Endothelial cell of umbilical vein (primary cell): ENCODE measurements at regions not wholly inside any gene's neighbourhood (a gene's known extent, or its start where the extent isn't known, plus 50 kb on each side); places are given as distances from the start of the nearest gene placed in this dataset.

ENCODE experiments used
- BruUV-seq: library from RNA; stranded (reverse); fragments of 400-500 nt; replicated peaks from 2 replicates; lab custom pipeline; 2021; lab: Mats Ljungman, UMichigan
- CTCF ChIA-PET: fragments of 300-600, 350-600 bp; sonication (Branson Sonifier 250); formaldehyde crosslinking; loops from one replicate; lab custom pipeline; 2021; ENCODE audit warnings: antibody characterized with exemption, inconsistent platforms; lab: Charles Lee
- POLR2A ChIA-PET: fragments of 300-600, 350-600 bp; sonication (Branson Sonifier 250); formaldehyde crosslinking; loops from one replicate; lab custom pipeline; 2021; ENCODE audit warnings: antibody characterized with exemption, inconsistent platforms; lab: Charles Lee
- DNase-seq: peaks from one replicate; pipeline ENCODE4 v3.0.0-alpha.2; 2011; ENCODE audit warnings: low read depth, low spot score
- FAIRE-seq: peaks from 2 replicates; lab custom pipeline; 2011; peaks lifted over from hg19 to GRCh38; lab: Jason Lieb, UNC
- H2AFZ ChIP-seq: 2 replicates; pipeline ENCODE4 v1.6.0; 2012; ENCODE audit warnings: low read depth, low read length, control low read depth, inconsistent platforms
- H3K27ac ChIP-seq: 2 replicates; pipeline ENCODE4 v1.5.1; 2011; ENCODE audit warnings: low read depth, mild to moderate bottlenecking, control low read depth, low read length, moderate library complexity; ENCODE audit not compliant: insufficient read depth
- H3K27me3 ChIP-seq, 2 experiments: 2 replicates each; pipeline versions ENCODE4 v1.6.0 to v1.6.1; 2011; ENCODE audit warnings: low read length in 2 of 2, mixed read lengths in 1 of 2; ENCODE audit not compliant: control insufficient read depth in 2 of 2, insufficient read depth in 2 of 2
- H3K36me3 ChIP-seq, 2 experiments: 2 replicates in 1 of 2; 3 replicates in 1 of 2; pipeline ENCODE4 v1.5.1; 2011; ENCODE audit warnings: low read length in 2 of 2, mild to moderate bottlenecking in 1 of 2, moderate library complexity in 1 of 2; ENCODE audit not compliant: control insufficient read depth in 2 of 2, insufficient read depth in 2 of 2; ENCODE audit errors: extremely low read depth in 1 of 2
- H3K4me1 ChIP-seq: 3 replicates; pipeline ENCODE4 v1.5.1; 2011; ENCODE audit warnings: mild to moderate bottlenecking, low read length; ENCODE audit not compliant: control insufficient read depth, insufficient read depth; ENCODE audit errors: extremely low read depth
- H3K4me2 ChIP-seq: 2 replicates; pipeline ENCODE4 v1.6.1; 2011; ENCODE audit warnings: low read length, control low read depth, mixed read lengths; ENCODE audit not compliant: insufficient read depth
- H3K4me3 ChIP-seq, 3 experiments: fragments of 200-600 bp in 1 of 3; sonication (generic), shearing (Covaris generic) in 1 of 3; replicated peaks in 1 of 3; 2 replicates each; pipeline ENCODE4 v1.5.1; 2011 to 2016; ENCODE audit warnings: control low read depth in 3 of 3, low read length in 3 of 3, mild to moderate bottlenecking in 2 of 3, inconsistent platforms in 1 of 3, low read depth in 1 of 3, moderate library complexity in 1 of 3; ENCODE audit not compliant: insufficient read depth in 1 of 3
- H3K79me2 ChIP-seq: 2 replicates; pipeline ENCODE4 v1.6.0; 2012; ENCODE audit warnings: low read length, inconsistent platforms; ENCODE audit not compliant: control insufficient read depth, insufficient read depth
- H3K9ac ChIP-seq: replicated peaks from 2 replicates; pipeline ENCODE3; 2011; ENCODE audit warnings: low read length, control low read depth; ENCODE audit not compliant: insufficient read depth; ENCODE audit errors: extremely low read depth
- H3K9me1 ChIP-seq: replicated peaks from 3 replicates; pipeline ENCODE4 v1.6.0; 2011; ENCODE audit warnings: mild to moderate bottlenecking, low read length; ENCODE audit not compliant: control insufficient read depth, insufficient read depth; ENCODE audit errors: extremely low read depth
- H3K9me3 ChIP-seq: replicated peaks from 2 replicates; pipeline ENCODE4 v1.5.1; 2012; ENCODE audit warnings: low read length, inconsistent platforms; ENCODE audit not compliant: control insufficient read depth, insufficient read depth
- H4K20me1 ChIP-seq: replicated peaks from 2 replicates; pipeline ENCODE3; 2011; ENCODE audit warnings: mild to moderate bottlenecking, low read length; ENCODE audit not compliant: control insufficient read depth, insufficient read depth; ENCODE audit errors: extremely low read depth
- EZH2 ChIP-seq: IDR thresholded peaks from 2 replicates; pipeline ENCODE4 v1.6.1; 2012; ENCODE audit warnings: borderline replicate concordance, low read depth, mild to moderate bottlenecking, moderate library complexity, low read length, inconsistent platforms; ENCODE audit not compliant: severe bottlenecking
- FOS ChIP-seq: IDR thresholded peaks from 2 replicates; pipeline ENCODE4 v1.6.1; 2011; ENCODE audit warnings: mild to moderate bottlenecking, low read length, moderate library complexity, borderline replicate concordance; ENCODE audit not compliant: insufficient read depth
- GATA2 ChIP-seq: IDR thresholded peaks from 2 replicates; pipeline ENCODE4 v1.7.0; 2011; ENCODE audit warnings: low read depth, mild to moderate bottlenecking, moderate library complexity, mixed read lengths, low read length; ENCODE audit not compliant: insufficient read length, insufficient read depth
- JUN ChIP-seq: IDR thresholded peaks from 2 replicates; pipeline ENCODE4 v1.6.1; 2011; ENCODE audit warnings: borderline replicate concordance, low read depth; ENCODE audit not compliant: insufficient read length, insufficient read depth
- MYC ChIP-seq: IDR thresholded peaks from one replicate; pipeline ENCODE4 v1.6.1; 2011; ENCODE audit warnings: mild to moderate bottlenecking, low read depth, low read length
- POLR2A ChIP-seq: IDR thresholded peaks from 2 replicates; pipeline ENCODE4 v1.6.1; 2012; ENCODE audit warnings: low read depth, mild to moderate bottlenecking, control low read depth, low read length
- POLR2AphosphoS5 ChIP-seq: IDR thresholded peaks from 2 replicates; pipeline ENCODE4 v1.6.1; 2012; ENCODE audit warnings: low read depth, mild to moderate bottlenecking, control low read depth, low read length, moderate library complexity; ENCODE audit not compliant: insufficient read depth
- dilution Hi-C: fragments of 300-500 bp; cut with MboI; formaldehyde crosslinking; loops from one replicate; pipeline ENCODE4 v1.15.0; 2019; ENCODE audit warnings: low sequenced_read_pairs; ENCODE audit not compliant: extremely low pct_ligation_motif_present
- intact Hi-C: fragments of 100-400 bp; cut with micrococcal nuclease; formaldehyde crosslinking; loops from one replicate; pipeline ENCODE4 v1.10.0; 2022
- TF ChIP-seq, protein P1 (sequence below), 2 donors: IDR thresholded peaks; 1 replicate in 1 of 2; 2 replicates in 1 of 2; pipeline ENCODE4 v1.5.1; 2011; ENCODE audit warnings: low read length in 2 of 2, mild to moderate bottlenecking in 2 of 2, moderate library complexity in 2 of 2, control low read depth in 1 of 2, inconsistent platforms in 1 of 2, low read depth in 1 of 2; ENCODE audit not compliant: insufficient read depth in 1 of 2; ENCODE audit errors: extremely low read depth in 1 of 2
- TF ChIP-seq, protein P2 (sequence below): IDR thresholded peaks from 2 replicates; pipeline ENCODE4 v1.6.1; 2011; ENCODE audit not compliant: insufficient read depth, insufficient read length

GRCh38 chr4:54924891-54925290 lies 200.5 kb downstream of the KDR start:
- BruUV-seq = no TSS peak
- Histone ChIP-seq H3K4me2 (no peak overlapping the region), H3K9ac (no peak overlapping the region), H2AFZ (no peak overlapping the region), H3K9me1 (peaks cover 3% of the 10 kb centered on the region), H3K4me3 (no peak overlapping the region), H3K79me2 (no peaks in the 10 kb centered on the region), H3K4me1 (peaks cover 16% of the 10 kb centered on the region), H3K36me3 (no peaks in the 10 kb centered on the region), H3K27ac (no peak overlapping the region), H3K9me3 (no peaks in the 10 kb centered on the region), H4K20me1 (no peaks in the 10 kb centered on the region), H3K27me3 (no peaks in the 10 kb centered on the region)
- DNase-seq (no peak), FAIRE-seq (no peak)
- ChIA-PET CTCF (interaction anchor here (1.2 kb wide), 1 partner anchor 15 kb away, joined by 3 read pairs; no protein-coding TSS in a partner anchor), POLR2A (no interaction called here)
- intact Hi-C loops (no loop called here), dilution Hi-C loops (no loop called here)
- no peak for TF ChIP-seq POLR2A
- TF ChIP-seq, protein P1, sequence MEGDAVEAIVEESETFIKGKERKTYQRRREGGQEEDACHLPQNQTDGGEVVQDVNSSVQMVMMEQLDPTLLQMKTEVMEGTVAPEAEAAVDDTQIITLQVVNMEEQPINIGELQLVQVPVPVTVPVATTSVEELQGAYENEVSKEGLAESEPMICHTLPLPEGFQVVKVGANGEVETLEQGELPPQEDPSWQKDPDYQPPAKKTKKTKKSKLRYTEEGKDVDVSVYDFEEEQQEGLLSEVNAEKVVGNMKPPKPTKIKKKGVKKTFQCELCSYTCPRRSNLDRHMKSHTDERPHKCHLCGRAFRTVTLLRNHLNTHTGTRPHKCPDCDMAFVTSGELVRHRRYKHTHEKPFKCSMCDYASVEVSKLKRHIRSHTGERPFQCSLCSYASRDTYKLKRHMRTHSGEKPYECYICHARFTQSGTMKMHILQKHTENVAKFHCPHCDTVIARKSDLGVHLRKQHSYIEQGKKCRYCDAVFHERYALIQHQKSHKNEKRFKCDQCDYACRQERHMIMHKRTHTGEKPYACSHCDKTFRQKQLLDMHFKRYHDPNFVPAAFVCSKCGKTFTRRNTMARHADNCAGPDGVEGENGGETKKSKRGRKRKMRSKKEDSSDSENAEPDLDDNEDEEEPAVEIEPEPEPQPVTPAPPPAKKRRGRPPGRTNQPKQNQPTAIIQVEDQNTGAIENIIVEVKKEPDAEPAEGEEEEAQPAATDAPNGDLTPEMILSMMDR (IDR thresholded peaks at IDR 0.05; ENCODE audit: extremely low read depth in 1 of 2, insufficient read depth in 1 of 2, low read depth in 1 of 2, low read length in 2 of 2) = no peak
- TF ChIP-seq, protein P2, sequence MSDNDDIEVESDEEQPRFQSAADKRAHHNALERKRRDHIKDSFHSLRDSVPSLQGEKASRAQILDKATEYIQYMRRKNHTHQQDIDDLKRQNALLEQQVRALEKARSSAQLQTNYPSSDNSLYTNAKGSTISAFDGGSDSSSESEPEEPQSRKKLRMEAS = no peak
- TF ChIP-seq MYC = no peak
- no peak for TF ChIP-seq JUN
- no peak for TF ChIP-seq POLR2AphosphoS5

DNA sequence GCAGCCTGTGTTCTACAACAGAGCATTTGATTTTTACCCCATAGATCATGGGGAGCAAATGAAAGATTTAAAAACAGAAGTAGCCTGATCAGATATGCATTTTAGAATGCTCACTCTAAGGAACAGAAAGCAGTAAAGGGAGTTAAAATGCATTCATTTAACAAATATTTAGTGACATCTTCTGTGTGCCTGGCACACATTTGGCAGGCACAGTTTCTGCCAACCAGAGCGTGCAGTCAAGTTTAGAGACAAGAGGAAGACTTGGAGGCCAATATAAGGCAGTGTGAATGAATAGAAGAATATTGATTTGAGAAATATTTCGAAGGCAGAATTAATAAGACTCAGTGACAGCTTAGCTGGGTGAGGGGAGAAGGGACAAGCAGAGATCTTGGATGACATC lies 210.1 kb downstream of the KDR start:
- BruUV-seq = no TSS peak
- H2AFZ ChIP-seq = no peak overlapping the region
- intact Hi-C loops (no loop called here), dilution Hi-C loops (no loop called here)
- no peaks in the 10 kb centered on the region for H3K9me3 ChIP-seq
- FAIRE-seq = no peak
- H4K20me1 ChIP-seq = no peaks in the 10 kb centered on the region
- peaks cover 32 to 41% of the 10 kb centered on the region in 2 experiments for H3K27me3 ChIP-seq
- ChIA-PET CTCF (no interaction called here), POLR2A (no interaction called here)
- no peak overlapping the region for H3K4me3 ChIP-seq
- no peak overlapping the region for H3K4me2 ChIP-seq
- no peak for DNase-seq
- no peaks in the 10 kb centered on the region for H3K36me3 ChIP-seq
- no peaks in the 10 kb centered on the region for H3K9me1 ChIP-seq
- H3K9ac ChIP-seq = no peak overlapping the region
- no peak overlapping the region for H3K27ac ChIP-seq
- TF ChIP-seq GATA2 (no peak), EZH2 (no peak), JUN (no peak), FOS (no peak), POLR2AphosphoS5 (no peak), MYC (no peak), POLR2A (no peak)
- TF ChIP-seq, protein P1 (IDR thresholded peaks at IDR 0.05; ENCODE audit: extremely low read depth in 1 of 2, insufficient read depth in 1 of 2, low read depth in 1 of 2, low read length in 2 of 2) = no peak
- TF ChIP-seq, protein P2 = no peak
- H3K4me1 ChIP-seq = no peaks in the 10 kb centered on the region
- H3K79me2 ChIP-seq = no peaks in the 10 kb centered on the region
